ENCODE measurements at regions not wholly inside any gene's neighbourhood (a gene's known extent, or its start where the extent isn't known, plus 50 kb on each side); places are given as distances from the start of the nearest gene placed in this dataset.

DNA sequence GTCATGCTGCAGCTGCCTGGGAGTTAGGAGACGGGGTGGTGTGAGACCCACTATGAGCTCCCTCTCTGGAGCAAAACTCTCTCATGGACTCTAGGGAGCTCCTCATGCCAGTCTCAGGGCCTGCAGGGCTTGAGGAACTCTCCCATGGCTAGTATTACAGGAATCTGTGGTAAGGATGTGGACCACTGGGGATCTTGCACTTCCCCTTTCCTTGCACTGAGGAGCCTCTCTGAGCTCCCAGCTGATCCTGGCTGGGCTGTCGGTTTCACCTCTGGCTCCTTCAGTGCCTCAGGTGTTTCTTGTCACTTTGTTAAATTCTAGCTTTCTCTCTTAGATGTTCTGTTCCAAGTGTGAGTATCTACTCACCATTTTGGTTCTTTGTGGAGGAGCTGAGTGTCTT lies 71.6 kb upstream of the IMMP2L start:
- RAD21 ChIA-PET (ENCODE audit: unreplicated experiment) = no interaction called here
- H3K79me2 ChIP-seq (ENCODE audit: control insufficient read depth, insufficient read depth, low read length) = no peaks in the 10 kb centered on the region
- no peak overlapping the region for H3K4me2 ChIP-seq (ENCODE audit: control insufficient read depth, insufficient read depth)
- TF ChIP-seq SMARCA5 (IDR thresholded peaks at IDR 0.05) (no peak), CHD4 (IDR thresholded peaks at IDR 0.05) (no peak), KDM1A (IDR thresholded peaks at IDR 0.05; ENCODE audit: borderline replicate concordance) (no peak), SPI1 (IDR thresholded peaks at IDR 0.05; ENCODE audit: borderline replicate concordance, insufficient read depth, low read depth, low read length) (0 out of 2 replicates have a peak, but pooled peaks have one; percentile 13), ZNF24 (IDR thresholded peaks at IDR 0.05) (no peak), DPF2 (IDR thresholded peaks at IDR 0.05) (no peak), E2F4 (IDR thresholded peaks at IDR 0.05; ENCODE audit: low read depth, low read length) (no peak), EZH2 (IDR thresholded peaks at IDR 0.05; ENCODE audit: borderline replicate concordance, control insufficient read depth, low read depth, low read length) (no peak)
- H3K27me3 ChIP-seq (replicated peaks in 1 of 2; ENCODE audit: control insufficient read depth in 2 of 2, insufficient read depth in 2 of 2, low read length in 1 of 2) = no peaks in the 10 kb centered on the region
- no peak overlapping the region for H2AFZ ChIP-seq (ENCODE audit: control insufficient read depth, low read depth, low read length)
- FAIRE-seq (no peak), ATAC-seq (no peak), DNase-seq (ENCODE audit: low read depth, low spot score) (no peak)
- no peaks in the 10 kb centered on the region for H4K20me1 ChIP-seq (ENCODE audit: control insufficient read depth, insufficient read depth)
- no peaks in the 10 kb centered on the region; the same call in 2 of the 3 replicates for H3K9me3 ChIP-seq (replicated peaks; ENCODE audit: control insufficient read depth, insufficient read depth, low read length)
- H3K27ac ChIP-seq (ENCODE audit: control insufficient read depth, insufficient read depth) = no peak overlapping the region
- H3K4me1 ChIP-seq (ENCODE audit: control insufficient read depth, insufficient read depth, low read length) = no peaks in the 10 kb centered on the region
- in situ Hi-C loops (cut with MboI) (no loop called here), intact Hi-C loops (cut with micrococcal nuclease; ENCODE audit: unreplicated experiment) (no loop called here)
- SMC1A ChIA-PET (ENCODE audit: uncharacterized antibody, unreplicated experiment) = interaction anchor here (1.8 kb wide), 1 partner anchor 8 kb away, joined by 6 read pairs; no protein-coding TSS in a partner anchor
- H3K36me3 ChIP-seq (ENCODE audit: control insufficient read depth in 2 of 2, insufficient read depth in 2 of 2, low read length in 1 of 2) = no peaks in the 10 kb centered on the region
- CTCF ChIA-PET = interaction anchor here (0.5 to 0.7 kb wide), 2 partner anchors 45 to 1408 kb away, joined by 3 to 4 read pairs; no protein-coding TSS in a partner anchor
- no peak overlapping the region for H3K4me3 ChIP-seq
- H3K9ac ChIP-seq (ENCODE audit: control insufficient read depth, insufficient read depth, low read length) = no peak overlapping the region
- 0% methylated on average over 2 of the region's 2 CpGs for WGBS (ENCODE audit: insufficient coverage, insufficient replicate concordance, low lambda C conversion rate, missing lambda C conversion rate)
- no TSS peak for BruUV-seq (replicated peaks)
- POLR2A ChIA-PET = interaction anchor here (0.7 kb wide), 1 partner anchor 804 kb away, joined by 3 read pairs; no protein-coding TSS in a partner anchor
